Endodermal cell (in vitro differentiated cells): ENCODE measurements at regions not wholly inside any gene's neighbourhood (a gene's known extent, or its start where the extent isn't known, plus 50 kb on each side); places are given as distances from the start of the nearest gene placed in this dataset.
"Not testable (repeated sequence)": the region's sequence is repeated elsewhere in the genome, so short reads cannot be mapped to it uniquely, and the experiment has no call there.

Source experiments
- DNase-seq: peaks from one replicate; pipeline ENCODE4 v3.0.0-alpha.2; 2017
- H3K27ac ChIP-seq: 2 replicates; pipeline ENCODE4 v1.5.1; 2013; ENCODE audit warnings: mild to moderate bottlenecking, low read depth, low read length, moderate library complexity
- H3K27me3 ChIP-seq: 2 replicates; pipeline ENCODE4 v1.6.1; 2013; ENCODE audit warnings: mild to moderate bottlenecking, low read length, moderate library complexity; ENCODE audit not compliant: insufficient read depth, control insufficient read depth, poor library complexity, severe bottlenecking
- H3K36me3 ChIP-seq: 2 replicates; pipeline ENCODE4 v1.7.0; 2013; ENCODE audit warnings: mild to moderate bottlenecking, low read length, moderate library complexity; ENCODE audit not compliant: control insufficient read depth, insufficient read depth
- H3K4me1 ChIP-seq: one replicate; pipeline ENCODE4 v1.7.0; 2013; ENCODE audit warnings: low read length; ENCODE audit not compliant: control insufficient read depth, insufficient read depth
- H3K4me3 ChIP-seq: 2 replicates; pipeline ENCODE4 v1.5.1; 2013; ENCODE audit warnings: mild to moderate bottlenecking, low read length, moderate library complexity
- H3K9ac ChIP-seq: 2 replicates; pipeline ENCODE4 v1.6.1; 2013; ENCODE audit warnings: mild to moderate bottlenecking, low read length, moderate library complexity; ENCODE audit not compliant: poor library complexity, severe bottlenecking; ENCODE audit errors: extremely low read depth
- H3K9me3 ChIP-seq: 2 replicates; pipeline ENCODE4 v1.6.1; 2013; ENCODE audit warnings: mild to moderate bottlenecking, low read length, moderate library complexity; ENCODE audit not compliant: control insufficient read depth
- H3K27ac Mint-ChIP-seq: 2 replicates; pipeline ENCODE4 v1.8.0; 2020; ENCODE audit warnings: mixed read lengths
- H3K27me3 Mint-ChIP-seq: 2 replicates; pipeline ENCODE4 v1.8.0; 2021; ENCODE audit warnings: mild to moderate bottlenecking, mixed read lengths; ENCODE audit not compliant: insufficient read depth
- H3K36me3 Mint-ChIP-seq: 2 replicates; pipeline ENCODE4 v1.8.0; 2020; ENCODE audit warnings: low read depth, mixed read lengths
- H3K4me1 Mint-ChIP-seq: 2 replicates; pipeline ENCODE4 v1.8.0; 2020; ENCODE audit warnings: mixed read lengths
- H3K4me3 Mint-ChIP-seq: 2 replicates; pipeline ENCODE4 v1.8.0; 2020; ENCODE audit warnings: mild to moderate bottlenecking, moderate library complexity, mixed read lengths
- H3K9me3 Mint-ChIP-seq: 2 replicates; pipeline ENCODE4 v1.8.0; 2020; ENCODE audit warnings: mild to moderate bottlenecking, mixed read lengths
- WGBS, 2 experiments: methylation state at CpG; one replicate each; pipeline versions ENCODE4 v1.1.5 to v1.1.7; 2013; ENCODE audit warnings: missing lambda C conversion rate in 2 of 2, mixed read lengths in 1 of 2; ENCODE audit not compliant: insufficient coverage in 1 of 2, insufficient read length in 1 of 2; 5-methylcytosine and 5-hydroxymethylcytosine counted together
- TF ChIP-seq, protein P1 (sequence below): fragments of 200-600 bp; sonication (generic); conservative IDR thresholded peaks from 2 replicates; pipeline ENCODE4 v1.5.0; 2021; ENCODE audit warnings: antibody characterized with exemption, mild to moderate bottlenecking

- DNase-seq, result no peak
- Mint-ChIP-seq H3K9me3 (peaks cover 4% of the 10 kb centered on the region), H3K4me1 (peaks cover 3% of the 10 kb centered on the region), H3K27me3 (no peaks in the 10 kb centered on the region), H3K4me3 (no peak overlapping the region), H3K36me3 (no peaks in the 10 kb centered on the region), H3K27ac (no peak overlapping the region)
- H3K27me3 ChIP-seq, result no peaks in the 10 kb centered on the region
- no peaks in the 10 kb centered on the region for H3K9me3 ChIP-seq
- H3K4me1 ChIP-seq, result no peaks in the 10 kb centered on the region
- H3K9ac ChIP-seq, result no peak overlapping the region
- TF ChIP-seq, protein P1, sequence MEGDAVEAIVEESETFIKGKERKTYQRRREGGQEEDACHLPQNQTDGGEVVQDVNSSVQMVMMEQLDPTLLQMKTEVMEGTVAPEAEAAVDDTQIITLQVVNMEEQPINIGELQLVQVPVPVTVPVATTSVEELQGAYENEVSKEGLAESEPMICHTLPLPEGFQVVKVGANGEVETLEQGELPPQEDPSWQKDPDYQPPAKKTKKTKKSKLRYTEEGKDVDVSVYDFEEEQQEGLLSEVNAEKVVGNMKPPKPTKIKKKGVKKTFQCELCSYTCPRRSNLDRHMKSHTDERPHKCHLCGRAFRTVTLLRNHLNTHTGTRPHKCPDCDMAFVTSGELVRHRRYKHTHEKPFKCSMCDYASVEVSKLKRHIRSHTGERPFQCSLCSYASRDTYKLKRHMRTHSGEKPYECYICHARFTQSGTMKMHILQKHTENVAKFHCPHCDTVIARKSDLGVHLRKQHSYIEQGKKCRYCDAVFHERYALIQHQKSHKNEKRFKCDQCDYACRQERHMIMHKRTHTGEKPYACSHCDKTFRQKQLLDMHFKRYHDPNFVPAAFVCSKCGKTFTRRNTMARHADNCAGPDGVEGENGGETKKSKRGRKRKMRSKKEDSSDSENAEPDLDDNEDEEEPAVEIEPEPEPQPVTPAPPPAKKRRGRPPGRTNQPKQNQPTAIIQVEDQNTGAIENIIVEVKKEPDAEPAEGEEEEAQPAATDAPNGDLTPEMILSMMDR, result no peak
- 43 to 53% methylated on average over 1 of the region's 1 CpG for WGBS, 2 experiments
- no peak overlapping the region for H3K27ac ChIP-seq
- H3K4me3 ChIP-seq, result no peak overlapping the region
- H3K36me3 ChIP-seq, result no peaks in the 10 kb centered on the region
Measured at GRCh38 chr3:87949879-87950208, 109.0 kb downstream of the CGGBP1 start.

GRCh38 chr3:87949189-87949878, 109.5 kb downstream of the CGGBP1 start:
- H3K9me3 ChIP-seq, result no peaks in the 10 kb centered on the region
- no peaks in the 10 kb centered on the region for H3K27me3 ChIP-seq
- no peaks in the 10 kb centered on the region for H3K4me1 ChIP-seq
- H3K4me3 Mint-ChIP-seq, result no peak overlapping the region
- DNase-seq, result no peak
- no peak overlapping the region for H3K27ac ChIP-seq
- TF ChIP-seq, protein P1, result no peak
- peaks cover 3% of the 10 kb centered on the region for H3K4me1 Mint-ChIP-seq
- no peak overlapping the region for H3K27ac Mint-ChIP-seq
- H3K36me3 ChIP-seq, result no peaks in the 10 kb centered on the region
- no peaks in the 10 kb centered on the region for H3K27me3 Mint-ChIP-seq
- peaks cover 4% of the 10 kb centered on the region for H3K9me3 Mint-ChIP-seq
- no peaks in the 10 kb centered on the region for H3K36me3 Mint-ChIP-seq
- H3K9ac ChIP-seq, result no peak overlapping the region
- WGBS, 2 experiments, result 93 to 100% methylated on average over 2 to 4 of the region's 4 CpGs
- H3K4me3 ChIP-seq, result no peak overlapping the region

- not testable (repeated sequence) for H3K27me3 ChIP-seq, H3K4me1 ChIP-seq, H3K9me3 Mint-ChIP-seq, H3K4me1 Mint-ChIP-seq, H3K9me3 ChIP-seq, H3K27me3 Mint-ChIP-seq, H3K4me3 ChIP-seq, DNase-seq, H3K27ac Mint-ChIP-seq, H3K4me3 Mint-ChIP-seq, H3K9ac ChIP-seq, H3K36me3 Mint-ChIP-seq, H3K27ac ChIP-seq, H3K36me3 ChIP-seq
- 91 to 95% methylated on average over 14 to 20 of the region's 20 CpGs for WGBS, 2 experiments
Measured at GRCh38 chr3:87946007-87946406, 112.8 kb downstream of the CGGBP1 start.

GRCh38 chr3:87942256-87942655, 116.5 kb downstream of the CGGBP1 start:
- not testable (repeated sequence) for H3K4me1 ChIP-seq, H3K4me3 ChIP-seq, H3K4me1 Mint-ChIP-seq, H3K27ac Mint-ChIP-seq, H3K27me3 ChIP-seq, H3K9me3 Mint-ChIP-seq, DNase-seq, H3K9ac ChIP-seq, H3K27me3 Mint-ChIP-seq, H3K27ac ChIP-seq, H3K9me3 ChIP-seq, H3K4me3 Mint-ChIP-seq, H3K36me3 ChIP-seq, H3K36me3 Mint-ChIP-seq
- 96 to 100% methylated on average over 2 to 8 of the region's 8 CpGs for WGBS, 2 experiments
